KBM-7 (cell line): ENCODE measurements at regions not wholly inside any gene's neighbourhood (a gene's known extent, or its start where the extent isn't known, plus 50 kb on each side); places are given as distances from the start of the nearest gene placed in this dataset.
"Not testable (repeated sequence)": the region's sequence is repeated elsewhere in the genome, so short reads cannot be mapped to it uniquely, and the experiment has no call there.

ENCODE experiments used
- DNase-seq: peaks from one replicate; pipeline ENCODE4 v3.0.0-alpha.2; 2015
- in situ Hi-C: fragments of 300-500 bp; cut with MboI; formaldehyde crosslinking; loops from 2 replicates; pipeline ENCODE4 v1.14.3; 2020; ENCODE audit warnings: low sequenced_read_pairs, low pct_unique_long_range_greater_than_20kb, mixed read lengths

- no peak for DNase-seq
- in situ Hi-C loops, result no loop called here
These were observed 854.5 kb downstream of the SLC6A15 start for GRCh38 chr12:84058136-84058535.

GRCh38 chr12:84054811-84055210 is 857.8 kb downstream of the SLC6A15 start:
- in situ Hi-C loops, result no loop called here
- no peak for DNase-seq

DNA sequence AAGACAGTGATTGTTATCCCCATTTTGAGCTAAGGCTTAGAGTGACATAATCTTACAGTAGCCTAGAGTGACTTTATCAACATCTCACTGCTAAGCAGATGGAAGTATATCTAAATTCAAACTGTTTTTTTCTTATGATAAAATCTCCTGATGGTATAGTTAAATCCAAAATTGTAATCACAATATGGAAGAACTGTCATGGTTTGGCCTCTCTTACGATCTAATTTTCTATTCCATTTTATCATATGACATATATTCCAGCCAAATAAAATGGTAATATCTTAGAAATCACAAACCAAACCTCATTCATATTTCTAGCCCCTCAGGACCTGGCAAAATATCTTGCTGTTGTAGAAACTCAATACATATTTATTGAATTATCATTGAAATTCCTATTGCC is 864.7 kb downstream of the SLC6A15 start:
- in situ Hi-C loops, result no loop called here
- no peak for DNase-seq

- in situ Hi-C loops, result no loop called here
- no peak for DNase-seq
These were observed 865.7 kb downstream of the SLC6A15 start for GRCh38 chr12:84046859-84047258.

GRCh38 chr12:84043355-84043754 is 869.2 kb downstream of the SLC6A15 start:
- no peak for DNase-seq

GRCh38 chr12:84038242-84038641 is 874.4 kb downstream of the SLC6A15 start:
- no peak for DNase-seq
- in situ Hi-C loops, result no loop called here

More at GRCh38 chr12:84043355-84043754, 869.2 kb downstream of the SLC6A15 start:
- in situ Hi-C loops, result no loop called here

DNA sequence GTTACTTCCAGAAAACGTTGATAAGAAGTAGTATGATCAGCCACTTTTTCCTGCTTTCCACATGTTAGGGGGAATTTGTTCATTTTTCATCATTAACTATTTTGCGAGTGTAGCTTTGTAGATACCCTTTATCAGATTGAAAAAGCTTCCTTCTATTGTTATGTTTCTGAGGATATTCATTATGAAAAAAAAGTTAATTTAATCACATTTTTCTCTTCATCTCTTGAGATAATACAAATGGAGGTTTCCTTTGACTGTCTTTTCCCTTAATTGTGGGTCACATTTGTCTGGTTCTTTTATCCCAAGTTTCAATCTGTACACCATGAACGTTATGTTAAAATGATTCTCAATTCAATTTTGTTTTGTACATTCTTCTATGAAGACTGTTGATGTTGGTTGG is 875.7 kb downstream of the SLC6A15 start:
- in situ Hi-C loops, result no loop called here
- no peak for DNase-seq

DNA sequence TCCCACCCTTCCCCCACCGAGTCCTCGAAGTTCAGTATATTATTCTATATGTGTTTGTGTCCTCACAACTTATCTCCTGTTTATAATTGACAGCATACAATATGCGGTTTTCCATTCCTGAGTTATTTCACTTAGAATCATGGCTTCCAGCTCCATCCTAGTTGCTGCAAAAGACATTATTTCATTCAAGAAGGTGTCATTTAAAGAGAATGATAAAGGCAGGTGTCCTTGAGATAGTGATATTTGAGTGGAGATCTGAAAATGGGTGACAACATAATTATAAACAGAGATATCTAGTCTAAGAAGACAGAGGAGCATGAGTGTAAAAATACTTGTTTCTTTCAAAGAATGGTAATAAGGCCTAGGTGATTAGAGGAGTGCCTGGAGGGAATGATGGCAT is 876.8 kb downstream of the SLC6A15 start:
- in situ Hi-C loops, result no loop called here
- DNase-seq, result no peak

- DNase-seq, result no peak
- in situ Hi-C loops, result no loop called here
These were observed 877.7 kb downstream of the SLC6A15 start for GRCh38 chr12:84034871-84035270.

DNA sequence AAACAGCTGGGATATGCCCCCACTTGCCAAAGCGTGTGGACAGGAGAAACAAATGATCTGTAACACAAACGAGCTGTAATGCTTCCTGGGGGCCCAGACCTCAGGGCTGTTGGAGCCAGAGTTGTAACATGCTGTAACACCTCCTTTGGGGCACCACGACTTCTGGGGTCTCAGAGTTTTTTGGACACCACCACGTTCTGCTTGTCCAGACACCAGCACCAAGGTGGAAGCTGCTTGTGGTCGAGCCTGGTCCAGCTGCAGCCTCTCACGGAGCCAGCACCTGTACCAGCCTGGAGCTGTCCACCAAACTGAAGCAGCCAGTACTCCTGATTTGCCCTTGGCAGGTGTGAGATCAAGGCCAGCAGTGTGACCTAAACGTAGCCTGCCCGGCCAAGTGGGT is 879.4 kb downstream of the SLC6A15 start:
- no peak for DNase-seq
- in situ Hi-C loops, result no loop called here

GRCh38 chr12:84018556-84019179 is 893.9 kb downstream of the SLC6A15 start:
- DNase-seq, in situ Hi-C loops: not testable (repeated sequence)

DNA sequence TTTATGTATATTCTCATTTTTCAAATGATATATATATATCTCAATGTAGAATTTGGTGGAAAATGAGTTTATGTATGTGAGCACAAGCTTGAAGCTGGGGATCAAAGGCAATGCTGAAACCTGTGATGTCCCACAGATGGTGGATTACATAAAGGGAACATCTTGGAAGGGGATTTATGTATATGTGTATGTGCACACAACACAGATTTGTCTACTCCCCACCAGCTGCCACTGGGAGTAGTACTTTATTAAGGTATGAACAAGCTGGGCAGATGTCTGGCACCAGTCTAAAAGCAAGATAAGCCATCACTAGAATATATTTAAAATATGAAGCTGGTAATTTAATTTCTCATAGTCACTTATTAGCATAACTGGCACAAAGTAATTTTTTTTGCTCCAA is 895.6 kb downstream of the SLC6A15 start:
- in situ Hi-C loops, result no loop called here
- no peak for DNase-seq

GRCh38 chr12:83997423-83997822 is 915.2 kb downstream of the SLC6A15 start:
- in situ Hi-C loops, result no loop called here
- no peak for DNase-seq

- no peak for DNase-seq
- in situ Hi-C loops, result no loop called here
These were observed 915.9 kb downstream of the SLC6A15 start for GRCh38 chr12:83996671-83997070.

DNA sequence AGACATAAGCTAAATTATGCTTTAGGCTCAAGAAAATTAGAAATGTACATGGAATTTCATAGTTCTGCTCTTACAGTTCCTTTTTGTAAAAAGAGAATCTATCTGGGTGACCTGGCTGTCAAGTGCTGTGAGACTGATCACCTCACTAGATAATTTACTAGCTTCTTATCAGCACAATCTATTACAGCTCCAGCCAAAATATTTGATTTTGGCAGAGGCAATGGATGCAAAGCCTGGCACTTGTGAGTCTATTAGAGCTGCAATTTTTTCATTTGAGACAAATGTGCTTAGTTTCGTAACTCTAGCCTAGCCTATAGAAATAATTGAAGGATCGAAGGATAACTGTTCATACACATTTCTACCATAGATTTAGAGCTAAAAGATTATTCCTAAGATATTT is 927.5 kb downstream of the SLC6A15 start:
- in situ Hi-C loops, result no loop called here
- no peak for DNase-seq

GRCh38 chr12:83980398-83980797 is 932.2 kb downstream of the SLC6A15 start:
- in situ Hi-C loops, result no loop called here
- DNase-seq, result no peak

DNA sequence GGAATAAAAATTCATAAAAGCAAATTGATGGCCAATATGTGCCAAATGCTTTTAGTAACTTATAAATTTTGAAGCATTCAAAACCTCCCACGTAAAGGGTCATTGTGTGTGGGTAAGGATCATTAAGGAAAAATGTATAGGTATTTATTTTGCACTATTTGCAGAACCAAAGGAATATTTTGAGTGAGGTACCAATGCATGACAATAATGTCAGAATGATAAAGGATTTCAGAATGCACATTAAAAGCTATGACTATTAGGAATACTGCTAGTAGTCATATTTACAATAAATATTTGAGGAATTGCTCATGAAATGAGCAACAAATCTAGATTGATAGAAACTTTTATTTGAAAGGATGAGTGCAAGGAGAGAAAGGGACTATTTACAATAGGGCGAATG is 932.8 kb downstream of the SLC6A15 start:
- in situ Hi-C loops, result no loop called here
- DNase-seq, result no peak

GRCh38 chr12:83971781-83972180 is 940.8 kb downstream of the SLC6A15 start:
- in situ Hi-C loops, result no loop called here
- DNase-seq, result no peak

GRCh38 chr12:83960767-83961166 is 951.8 kb downstream of the SLC6A15 start:
- in situ Hi-C loops, result no loop called here
- no peak for DNase-seq

- no peak for DNase-seq
- in situ Hi-C loops, result no loop called here
These were observed 953.6 kb downstream of the SLC6A15 start for GRCh38 chr12:83958997-83959396.

GRCh38 chr12:83954956-83955601 is 957.5 kb downstream of the SLC6A15 start:
- no peak for DNase-seq
- in situ Hi-C loops, result no loop called here
